DND-41 (cell line): ENCODE measurements at regions not wholly inside any gene's neighbourhood (a gene's known extent, or its start where the extent isn't known, plus 50 kb on each side); places are given as distances from the start of the nearest gene placed in this dataset.

Experiments
- EZH2 ChIP-seq: IDR thresholded peaks from 3 replicates; pipeline ENCODE4 v1.6.1; 2012; ENCODE audit warnings: borderline replicate concordance, low read depth, mild to moderate bottlenecking, moderate library complexity, low read length, inconsistent platforms; ENCODE audit not compliant: severe bottlenecking
- TF ChIP-seq, protein P1 (sequence below): IDR thresholded peaks from 2 replicates; pipeline ENCODE4 v1.5.1; 2012; ENCODE audit warnings: borderline replicate concordance, low read length, moderate library complexity, mild to moderate bottlenecking; ENCODE audit not compliant: poor library complexity, severe bottlenecking; ENCODE audit errors: extremely low read depth

GRCh38 chr16:73873643-73874042, 423.0 kb upstream of the PSMD7 start:
- TF ChIP-seq, protein P1, sequence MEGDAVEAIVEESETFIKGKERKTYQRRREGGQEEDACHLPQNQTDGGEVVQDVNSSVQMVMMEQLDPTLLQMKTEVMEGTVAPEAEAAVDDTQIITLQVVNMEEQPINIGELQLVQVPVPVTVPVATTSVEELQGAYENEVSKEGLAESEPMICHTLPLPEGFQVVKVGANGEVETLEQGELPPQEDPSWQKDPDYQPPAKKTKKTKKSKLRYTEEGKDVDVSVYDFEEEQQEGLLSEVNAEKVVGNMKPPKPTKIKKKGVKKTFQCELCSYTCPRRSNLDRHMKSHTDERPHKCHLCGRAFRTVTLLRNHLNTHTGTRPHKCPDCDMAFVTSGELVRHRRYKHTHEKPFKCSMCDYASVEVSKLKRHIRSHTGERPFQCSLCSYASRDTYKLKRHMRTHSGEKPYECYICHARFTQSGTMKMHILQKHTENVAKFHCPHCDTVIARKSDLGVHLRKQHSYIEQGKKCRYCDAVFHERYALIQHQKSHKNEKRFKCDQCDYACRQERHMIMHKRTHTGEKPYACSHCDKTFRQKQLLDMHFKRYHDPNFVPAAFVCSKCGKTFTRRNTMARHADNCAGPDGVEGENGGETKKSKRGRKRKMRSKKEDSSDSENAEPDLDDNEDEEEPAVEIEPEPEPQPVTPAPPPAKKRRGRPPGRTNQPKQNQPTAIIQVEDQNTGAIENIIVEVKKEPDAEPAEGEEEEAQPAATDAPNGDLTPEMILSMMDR, result no peak
- no peak for TF ChIP-seq EZH2
